ENCODE measurements at regions not wholly inside any gene's neighbourhood (a gene's known extent, or its start where the extent isn't known, plus 50 kb on each side); places are given as distances from the start of the nearest gene placed in this dataset.

- TF ChIP-seq USF2 (IDR thresholded peaks at IDR 0.05; ENCODE audit: borderline replicate concordance, low read depth, low read length) = no peak
- TF ChIP-seq NFIC (IDR thresholded peaks at IDR 0.05; ENCODE audit: low read depth, low read length) = no peak
- TF ChIP-seq ATF3 (IDR thresholded peaks at IDR 0.05; ENCODE audit: borderline replicate concordance, extremely low read depth, low read depth, low read length) = no peak
- no peak for TF ChIP-seq SIX5 (IDR thresholded peaks at IDR 0.05; ENCODE audit: low read depth, low read length, severe bottlenecking)
- TF ChIP-seq SIN3A (IDR thresholded peaks at IDR 0.05; ENCODE audit: low read depth, low read length) = no peak
- TF ChIP-seq CTCF (IDR thresholded peaks at IDR 0.05 in 2 of 3, conservative IDR thresholded peaks at IDR 0.05 in 1 of 3; ENCODE audit: control insufficient read depth in 2 of 3, extremely low read depth in 1 of 3, insufficient read depth in 1 of 3, low read depth in 3 of 3, low read length in 3 of 3) = no peak
- no peak for TF ChIP-seq GATAD2B (conservative IDR thresholded peaks at IDR 0.05; ENCODE audit: low read depth)
- no peak for TF ChIP-seq ZBED1 (IDR thresholded peaks at IDR 0.05; ENCODE audit: borderline replicate concordance)
- TF ChIP-seq EZH2 (IDR thresholded peaks at IDR 0.05; ENCODE audit: borderline replicate concordance, control insufficient read depth, low read depth, low read length) = no peak
- no peak for TF ChIP-seq BHLHE40 (IDR thresholded peaks at IDR 0.05; ENCODE audit: borderline replicate concordance in 1 of 2, low read depth in 2 of 2, low read length in 1 of 2)
- no peak for TF ChIP-seq ZNF24 (IDR thresholded peaks at IDR 0.05)
- no peak for TF ChIP-seq ZNF274 (IDR thresholded peaks at IDR 0.05; ENCODE audit: insufficient read depth, insufficient read length)
- no peak for TF ChIP-seq SMARCA5 (IDR thresholded peaks at IDR 0.05)
These were observed 158.0 kb upstream of the TCF21 start for GRCh38 chr6:133730881-133731280.
